ENCODE measurements at regions not wholly inside any gene's neighbourhood (a gene's known extent, or its start where the extent isn't known, plus 50 kb on each side); places are given as distances from the start of the nearest gene placed in this dataset.

GRCh38 chr15:98057453-98057852, 97.0 kb downstream of the ARRDC4 start:
- H3K4me1 ChIP-seq (ENCODE audit: control insufficient read depth in 2 of 2, insufficient read depth in 2 of 2, low read length in 2 of 2), result no peaks in the 10 kb centered on the region
- no peak overlapping the region for H3K4me3 ChIP-seq (ENCODE audit: control extremely low read depth in 1 of 5, extremely low read depth in 1 of 5, insufficient read depth in 1 of 5, low read depth in 2 of 5, low read length in 4 of 5)
- no peak overlapping the region for H3K9ac ChIP-seq (ENCODE audit: low read length)
- H3K4me1 Mint-ChIP-seq, result no peaks in the 10 kb centered on the region
- H3K27ac Mint-ChIP-seq, result no peak overlapping the region
- H3K36me3 ChIP-seq (replicated peaks in 1 of 2; ENCODE audit: control extremely low read depth in 1 of 2, control insufficient read depth in 1 of 2, extremely low read depth in 1 of 2, insufficient read depth in 2 of 2, low read length in 1 of 2), result no peaks in the 10 kb centered on the region
- H2AFZ ChIP-seq (ENCODE audit: insufficient read depth, low read depth, low read length, poor library complexity, severe bottlenecking), result no peak overlapping the region
- H3K27ac ChIP-seq (ENCODE audit: low read length in 2 of 2), result no peak overlapping the region
- no peak for DNase-seq
- no peaks in the 10 kb centered on the region for H3K79me2 ChIP-seq (ENCODE audit: control insufficient read depth, insufficient read depth, low read length)
- peaks cover 5 to 7% (median 6%) of the 10 kb centered on the region in 3 donors for H3K9me3 ChIP-seq (ENCODE audit: control extremely low read depth in 1 of 3, control insufficient read depth in 2 of 3, insufficient read depth in 1 of 3, low read length in 2 of 3)
- intact Hi-C loops (cut with micrococcal nuclease), result no loop called here
- H3K27me3 Mint-ChIP-seq, result peaks cover 2% of the 10 kb centered on the region
- CTCF ChIA-PET, result no interaction called here
- H3K27me3 ChIP-seq (replicated peaks in 1 of 4; ENCODE audit: control extremely low read depth in 1 of 4, control insufficient read depth in 3 of 4, insufficient read depth in 4 of 4, low read length in 3 of 4), result no peaks in the 10 kb centered on the region
- no peak overlapping the region for H3K4me3 Mint-ChIP-seq
- WGBS (ENCODE audit: insufficient coverage), result no CpG with 5 or more reads among the region's 1 CpG
- POLR2A ChIA-PET, result no interaction called here
- H4K20me1 ChIP-seq (ENCODE audit: control insufficient read depth, insufficient read depth, low read length, poor library complexity, severe bottlenecking), result no peaks in the 10 kb centered on the region
- ATAC-seq (ENCODE audit: low read depth), result no peak
- H3K9me3 Mint-ChIP-seq (ENCODE audit: insufficient read depth), result peaks cover 12% of the 10 kb centered on the region
- H3K4me2 ChIP-seq (replicated peaks; ENCODE audit: low read depth, low read length, poor library complexity, severe bottlenecking), result no peak overlapping the region
- TF ChIP-seq CTCF (IDR thresholded peaks at IDR 0.05) (no peak), EZH2 (IDR thresholded peaks at IDR 0.05; ENCODE audit: borderline replicate concordance, insufficient read depth, low read depth, low read length, poor library complexity, severe bottlenecking) (no peak)

DNA sequence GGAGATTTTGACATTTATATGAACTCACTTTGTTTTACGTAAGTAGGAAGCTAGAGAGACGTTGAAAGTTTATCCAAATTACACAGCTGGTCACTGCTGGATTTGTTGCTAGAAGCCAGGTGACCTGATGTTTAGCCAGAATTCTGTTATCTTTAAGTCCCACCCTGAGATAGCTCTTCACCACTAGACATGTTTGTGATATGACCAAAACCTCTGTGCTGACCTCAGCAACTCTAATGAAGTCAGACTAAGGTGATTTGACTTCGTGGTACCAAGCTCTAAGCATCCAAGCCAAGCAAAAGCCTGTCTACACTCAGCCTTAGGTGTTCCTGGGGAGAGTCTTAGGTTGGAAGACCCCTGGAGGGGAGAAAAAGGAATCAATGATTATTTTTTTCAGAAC, 102.4 kb downstream of the ARRDC4 start:
- Histone ChIP-seq H3K27me3 (replicated peaks in 1 of 4; ENCODE audit: control extremely low read depth in 1 of 4, control insufficient read depth in 3 of 4, insufficient read depth in 4 of 4, low read length in 3 of 4) (no peaks in the 10 kb centered on the region), H3K9me3 (ENCODE audit: control extremely low read depth in 1 of 3, control insufficient read depth in 2 of 3, insufficient read depth in 1 of 3, low read length in 2 of 3) (peaks cover 0 to 6% (median 2%) of the 10 kb centered on the region in 3 donors), H3K4me2 (replicated peaks; ENCODE audit: low read depth, low read length, poor library complexity, severe bottlenecking) (no peak overlapping the region), H3K79me2 (ENCODE audit: control insufficient read depth, insufficient read depth, low read length) (no peaks in the 10 kb centered on the region), H3K36me3 (replicated peaks in 1 of 2; ENCODE audit: control extremely low read depth in 1 of 2, control insufficient read depth in 1 of 2, extremely low read depth in 1 of 2, insufficient read depth in 2 of 2, low read length in 1 of 2) (no peaks in the 10 kb centered on the region), H3K9ac (ENCODE audit: low read length) (no peak overlapping the region), H3K4me3 (ENCODE audit: control extremely low read depth in 1 of 5, extremely low read depth in 1 of 5, insufficient read depth in 1 of 5, low read depth in 2 of 5, low read length in 4 of 5) (no peak overlapping the region), H2AFZ (ENCODE audit: insufficient read depth, low read depth, low read length, poor library complexity, severe bottlenecking) (no peak overlapping the region), H3K27ac (ENCODE audit: low read length in 2 of 2) (no peak overlapping the region), H4K20me1 (ENCODE audit: control insufficient read depth, insufficient read depth, low read length, poor library complexity, severe bottlenecking) (no peaks in the 10 kb centered on the region), H3K4me1 (ENCODE audit: control insufficient read depth in 2 of 2, insufficient read depth in 2 of 2, low read length in 2 of 2) (no peaks in the 10 kb centered on the region)
- ChIA-PET POLR2A (no interaction called here), CTCF (no interaction called here)
- no peak for ATAC-seq (ENCODE audit: low read depth)
- no peaks in the 10 kb centered on the region for H3K4me1 Mint-ChIP-seq
- H3K27ac Mint-ChIP-seq, result no peak overlapping the region
- DNase-seq, result no peak
- TF ChIP-seq EZH2 (IDR thresholded peaks at IDR 0.05; ENCODE audit: borderline replicate concordance, insufficient read depth, low read depth, low read length, poor library complexity, severe bottlenecking), result no peak
- no peak for TF ChIP-seq CTCF (IDR thresholded peaks at IDR 0.05)
- WGBS (ENCODE audit: insufficient coverage), result no CpG with 5 or more reads among the region's 3 CpGs
- intact Hi-C loops (cut with micrococcal nuclease), result no loop called here
- H3K27me3 Mint-ChIP-seq, result no peaks in the 10 kb centered on the region
- no peak overlapping the region for H3K4me3 Mint-ChIP-seq
- peaks cover 2% of the 10 kb centered on the region for H3K9me3 Mint-ChIP-seq (ENCODE audit: insufficient read depth)
